ENCODE measurements at regions not wholly inside any gene's neighbourhood (a gene's known extent, or its start where the extent isn't known, plus 50 kb on each side); places are given as distances from the start of the nearest gene placed in this dataset.

GRCh38 chr7:10156972-10157371, 816.7 kb upstream of the PHF14 start:
- H3K9me3 Mint-ChIP-seq = peaks cover 3% of the 10 kb centered on the region
- intact Hi-C loops (cut with micrococcal nuclease) = no loop called here
- no peak for TF ChIP-seq CTCF (IDR thresholded peaks at IDR 0.05)

GRCh38 chr7:10181996-10182395, 791.7 kb upstream of the PHF14 start:
- Mint-ChIP-seq H3K4me3 (no peak overlapping the region), H3K36me3 (ENCODE audit: low read depth) (no peaks in the 10 kb centered on the region), H3K27ac (no peak overlapping the region), H3K4me1 (ENCODE audit: low read depth) (no peaks in the 10 kb centered on the region), H3K9me3 (peaks cover 4% of the 10 kb centered on the region), H3K27me3 (no peaks in the 10 kb centered on the region)
- POLR2A ChIA-PET = no interaction called here
- intact Hi-C loops (cut with micrococcal nuclease) = no loop called here
- no peak for TF ChIP-seq CTCF (IDR thresholded peaks at IDR 0.05)
- CTCF ChIA-PET = no interaction called here
- ATAC-seq = no peak
- no peak for DNase-seq

More at GRCh38 chr7:10156972-10157371, 816.7 kb upstream of the PHF14 start:
- no peak for DNase-seq
- H3K36me3 Mint-ChIP-seq (ENCODE audit: low read depth) = no peaks in the 10 kb centered on the region
- no peak for ATAC-seq
- CTCF ChIA-PET = no interaction called here
- H3K4me3 Mint-ChIP-seq = no peak overlapping the region
- H3K27ac Mint-ChIP-seq = no peak overlapping the region
- POLR2A ChIA-PET = no interaction called here
- no peaks in the 10 kb centered on the region for H3K27me3 Mint-ChIP-seq
- no peaks in the 10 kb centered on the region for H3K4me1 Mint-ChIP-seq (ENCODE audit: low read depth)

- no peaks in the 10 kb centered on the region for H3K27me3 Mint-ChIP-seq
These were observed 781.6 kb upstream of the PHF14 start for GRCh38 chr7:10192074-10192473.

GRCh38 chr7:10205696-10206095, 768.0 kb upstream of the PHF14 start:
- ATAC-seq (no peak), DNase-seq (no peak)
- no peak for TF ChIP-seq CTCF (IDR thresholded peaks at IDR 0.05)
- Mint-ChIP-seq H3K27me3 (no peaks in the 10 kb centered on the region), H3K27ac (no peak overlapping the region), H3K4me1 (ENCODE audit: low read depth) (no peaks in the 10 kb centered on the region), H3K9me3 (peaks cover 2% of the 10 kb centered on the region), H3K36me3 (ENCODE audit: low read depth) (no peaks in the 10 kb centered on the region), H3K4me3 (no peak overlapping the region)
- POLR2A ChIA-PET = no interaction called here
- CTCF ChIA-PET = no interaction called here
- intact Hi-C loops (cut with micrococcal nuclease) = no loop called here

More at GRCh38 chr7:10192074-10192473, 781.6 kb upstream of the PHF14 start:
- Mint-ChIP-seq H3K9me3 (no peaks in the 10 kb centered on the region), H3K27ac (no peak overlapping the region), H3K4me3 (no peak overlapping the region), H3K4me1 (ENCODE audit: low read depth) (no peaks in the 10 kb centered on the region), H3K36me3 (ENCODE audit: low read depth) (no peaks in the 10 kb centered on the region)
- TF ChIP-seq CTCF (IDR thresholded peaks at IDR 0.05) = no peak
- no peak for ATAC-seq
- intact Hi-C loops (cut with micrococcal nuclease) = no loop called here
- CTCF ChIA-PET = no interaction called here
- DNase-seq = no peak
- POLR2A ChIA-PET = no interaction called here

- CTCF ChIA-PET = no interaction called here
- H3K27me3 Mint-ChIP-seq = no peaks in the 10 kb centered on the region
- no peak for TF ChIP-seq CTCF (IDR thresholded peaks at IDR 0.05)
- no peak for ATAC-seq
- H3K4me1 Mint-ChIP-seq (ENCODE audit: low read depth) = no peaks in the 10 kb centered on the region
- DNase-seq = no peak
- H3K27ac Mint-ChIP-seq = no peak overlapping the region
- POLR2A ChIA-PET = no interaction called here
- no peaks in the 10 kb centered on the region for H3K36me3 Mint-ChIP-seq (ENCODE audit: low read depth)
- no peak overlapping the region for H3K4me3 Mint-ChIP-seq
- intact Hi-C loops (cut with micrococcal nuclease) = no loop called here
- peaks cover 8% of the 10 kb centered on the region for H3K9me3 Mint-ChIP-seq
These were observed 763.7 kb upstream of the PHF14 start for GRCh38 chr7:10210000-10210399.
